Prostate gland (tissue), 2 donors: ENCODE measurements at regions not wholly inside any gene's neighbourhood (a gene's known extent, or its start where the extent isn't known, plus 50 kb on each side); places are given as distances from the start of the nearest gene placed in this dataset.
A peak's percentile ranks its signal among the peaks of the same experiment; 100 is the strongest.

Experiments
- DNase-seq: peaks from one replicate; pipeline ENCODE4 v3.0.0-alpha.2; 2019; ENCODE audit warnings: low spot score
- H3K27ac ChIP-seq, 2 donors: fragments of 200-600 bp; sonication (generic); 2 replicates each; pipeline ENCODE4 v1.5.1; 2017 to 2019
- H3K27me3 ChIP-seq: fragments of 200-600 bp; sonication (generic); replicated peaks from 2 replicates; pipeline ENCODE4 v1.5.1; 2019; ENCODE audit not compliant: insufficient read depth
- H3K36me3 ChIP-seq, 2 donors: fragments of 200-600 bp; sonication (generic); 1 replicate in 1 of 2; 2 replicates in 1 of 2; pipeline versions ENCODE4 v1.5.1 to v1.8.1; 2017 to 2019
- H3K4me1 ChIP-seq: fragments of 200-600 bp; sonication (generic); replicated peaks from 2 replicates; pipeline ENCODE4 v1.5.1; 2019
- H3K4me3 ChIP-seq, 2 donors: fragments of 200-600 bp; sonication (generic); 2 replicates each; pipeline ENCODE4 v1.5.1; 2017 to 2019
- H3K9me3 ChIP-seq: fragments of 200-600 bp; sonication (generic); 2 replicates; pipeline ENCODE4 v1.5.1; 2017
- CTCF ChIP-seq, 4 experiments: fragments of 200-600 bp in 2 of 4; fragments of 450-650 bp in 2 of 4; sonication (generic) in 2 of 4; IDR thresholded peaks; 1 replicate in 3 of 4; 2 replicates in 1 of 4; pipeline ENCODE4 v1.5.1; 2016 to 2019; ENCODE audit warnings: antibody characterized with exemption in 4 of 4, mild to moderate bottlenecking in 2 of 4, moderate library complexity in 2 of 4
- POLR2A ChIP-seq: fragments of 450-650 bp; IDR thresholded peaks from one replicate; pipeline ENCODE4 v1.6.1; 2016; ENCODE audit warnings: antibody characterized with exemption, mild to moderate bottlenecking
- POLR2AphosphoS5 ChIP-seq: sonication (generic); formaldehyde crosslinking; IDR thresholded peaks from one replicate; pipeline ENCODE4 v1.6.1; 2017; ENCODE audit warnings: antibody characterized with exemption
- WGBS: methylation state at CpG from one replicate; pipeline ENCODE4 v1.1.5; 2018; 5-methylcytosine and 5-hydroxymethylcytosine counted together
- intact Hi-C: fragments of 100-400 bp; cut with DNase I; formaldehyde crosslinking; loops from one replicate; pipeline ENCODE4 v1.14.2; 2022

- 53% methylated on average over 10 of the region's 10 CpGs for WGBS
- peak; percentile 59 to 96 (median 86) for TF ChIP-seq CTCF (IDR thresholded peaks at IDR 0.05)
- TF ChIP-seq POLR2A, result no peak
- peak; percentile 41 for TF ChIP-seq POLR2AphosphoS5
- Histone ChIP-seq H3K27me3 (no peaks in the 10 kb centered on the region), H3K36me3 (no peaks in the 10 kb centered on the region), H3K9me3 (no peaks in the 10 kb centered on the region), H3K4me3 (no peak overlapping the region), H3K27ac (no peak overlapping the region), H3K4me1 (no peaks in the 10 kb centered on the region)
- intact Hi-C loops, result loop anchor here (10.0 kb wide), 1 partner anchor 160 kb away; no protein-coding TSS in a partner anchor
- DNase-seq, result peak; percentile 49
Measured at GRCh38 chr15:94164202-94164807, 67.1 kb upstream of the MCTP2 start.

- no peak overlapping the region for H3K27ac ChIP-seq
- no peaks in the 10 kb centered on the region for H3K4me1 ChIP-seq
- no peaks in the 10 kb centered on the region for H3K36me3 ChIP-seq
- 93% methylated on average over 5 of the region's 5 CpGs for WGBS
- intact Hi-C loops, result loop anchor here (10.0 kb wide), 1 partner anchor 162 kb away; no protein-coding TSS in a partner anchor
- no peaks in the 10 kb centered on the region for H3K9me3 ChIP-seq
- TF ChIP-seq POLR2A, result no peak
- no peak for TF ChIP-seq CTCF (IDR thresholded peaks at IDR 0.05)
- no peak for TF ChIP-seq POLR2AphosphoS5
- H3K4me3 ChIP-seq, result no peak overlapping the region
- DNase-seq, result no peak
- no peaks in the 10 kb centered on the region for H3K27me3 ChIP-seq
Measured at GRCh38 chr15:94162939-94163338, 68.4 kb upstream of the MCTP2 start.

GRCh38 chr15:94154255-94154654 lies 77.1 kb upstream of the MCTP2 start:
- Histone ChIP-seq H3K4me1 (no peaks in the 10 kb centered on the region), H3K9me3 (no peaks in the 10 kb centered on the region), H3K27me3 (no peaks in the 10 kb centered on the region), H3K27ac (no peak overlapping the region), H3K36me3 (no peaks in the 10 kb centered on the region), H3K4me3 (no peak overlapping the region)
- TF ChIP-seq POLR2AphosphoS5, result no peak
- TF ChIP-seq CTCF (IDR thresholded peaks at IDR 0.05), result no peak
- TF ChIP-seq POLR2A, result no peak
- DNase-seq, result no peak
- WGBS, result 94% methylated on average over 3 of the region's 3 CpGs
- intact Hi-C loops, result no loop called here

GRCh38 chr15:94145046-94145445 lies 86.3 kb upstream of the MCTP2 start:
- TF ChIP-seq POLR2AphosphoS5, result no peak
- TF ChIP-seq POLR2A, result no peak
- no peak for TF ChIP-seq CTCF (IDR thresholded peaks at IDR 0.05)
- no peak for DNase-seq
- H3K27me3 ChIP-seq, result no peaks in the 10 kb centered on the region
- H3K4me1 ChIP-seq, result no peaks in the 10 kb centered on the region
- no peaks in the 10 kb centered on the region for H3K36me3 ChIP-seq
- no peak overlapping the region for H3K27ac ChIP-seq
- WGBS, result 41% methylated on average over 4 of the region's 4 CpGs
- no peak overlapping the region for H3K4me3 ChIP-seq
- H3K9me3 ChIP-seq, result no peaks in the 10 kb centered on the region
- intact Hi-C loops, result no loop called here

- H3K27me3 ChIP-seq, result no peaks in the 10 kb centered on the region
- H3K4me3 ChIP-seq, result no peak overlapping the region
- H3K4me1 ChIP-seq, result no peaks in the 10 kb centered on the region
- no peaks in the 10 kb centered on the region for H3K9me3 ChIP-seq
- TF ChIP-seq POLR2A, result no peak
- no peak for TF ChIP-seq CTCF (IDR thresholded peaks at IDR 0.05)
- no peak for TF ChIP-seq POLR2AphosphoS5
- 95% methylated on average over 2 of the region's 2 CpGs for WGBS
- no peak for DNase-seq
- no peak overlapping the region for H3K27ac ChIP-seq
- intact Hi-C loops, result no loop called here
- H3K36me3 ChIP-seq, result no peaks in the 10 kb centered on the region
Measured at GRCh38 chr15:94141802-94142201, 89.6 kb upstream of the MCTP2 start.
